HCT116 (cell line): ENCODE measurements at regions not wholly inside any gene's neighbourhood (a gene's known extent, or its start where the extent isn't known, plus 50 kb on each side); places are given as distances from the start of the nearest gene placed in this dataset.

Experiments used
- ATAC-seq: fragments of 200-7000 bp; cut with Tn5 transposase; 2 replicates; pipeline ENCODE4 v1.9.1; 2020; ENCODE audit warnings: mild to moderate bottlenecking, moderate library complexity
- BruUV-seq: library from RNA; stranded (reverse); fragments of 400-500 nt; replicated peaks from 2 replicates; lab custom pipeline; 2021; lab: Mats Ljungman, UMichigan
- CTCF ChIA-PET: fragments of 300-600 bp; sonication (Branson Sonifier 250); formaldehyde crosslinking; loops from one replicate; lab custom pipeline; 2021; ENCODE audit warnings: antibody characterized with exemption; lab: Charles Lee
- POLR2A ChIA-PET: fragments of 300-600, 350-600 bp; sonication (Branson Sonifier 250); formaldehyde crosslinking; loops from one replicate; lab custom pipeline; 2021; ENCODE audit warnings: antibody characterized with exemption; lab: Charles Lee
- RAD21 ChIA-PET, 2 experiments: fragments of 300-600 bp; sonication (Branson Sonifier 250); formaldehyde crosslinking; loops; one replicate each; lab custom pipeline; 2023; ENCODE audit warnings: low total read pairs in 2 of 2; ENCODE audit not compliant: uncharacterized antibody in 2 of 2, unreplicated experiment in 2 of 2, low non-redundant PET in 1 of 2; lab: Charles Lee
- DNase-seq: peaks from one replicate; pipeline ENCODE4 v3.0.0-alpha.2; 2010; ENCODE audit warnings: low read depth, low spot score
- H2AFZ ChIP-seq: fragments of 200-600 bp; shearing (Covaris generic), sonication (generic); 2 replicates; pipeline ENCODE4 v1.6.1; 2017; ENCODE audit warnings: low read depth, mixed run types, mixed read lengths, antibody characterized with exemption, low read length; ENCODE audit not compliant: poor library complexity, severe bottlenecking
- H3K27ac ChIP-seq: 2 replicates; pipeline ENCODE4 v1.5.1; 2012; ENCODE audit warnings: low read depth, low read length
- H3K27me3 ChIP-seq: fragments of 200-600 bp; sonication (generic); 2 replicates; pipeline ENCODE4 v1.6.1; 2016; ENCODE audit warnings: mixed run types, low read length, mixed read lengths; ENCODE audit not compliant: insufficient read depth
- H3K36me3 ChIP-seq, 2 experiments: fragments of 200-500 bp in 1 of 2; fragments of 200-600 bp in 1 of 2; sonication (Bioruptor generic) in 1 of 2; sonication (generic) in 1 of 2; 2 replicates each; pipeline versions ENCODE4 v1.5.1 to v1.6.1; 2014 to 2016; ENCODE audit warnings: low read length in 2 of 2, inconsistent platforms in 1 of 2, mixed read lengths in 1 of 2, mixed run types in 1 of 2; ENCODE audit not compliant: insufficient read depth in 2 of 2, control insufficient read depth in 1 of 2
- H3K4me1 ChIP-seq, 2 experiments: fragments of 200-600 bp in 1 of 2; sonication (generic) in 1 of 2; 2 replicates each; pipeline versions ENCODE4 v1.5.1 to v1.6.1; 2012 to 2017; ENCODE audit warnings: low read length in 2 of 2, inconsistent platforms in 1 of 2, mild to moderate bottlenecking in 1 of 2, mixed read lengths in 1 of 2, mixed run types in 1 of 2, moderate library complexity in 1 of 2; ENCODE audit not compliant: insufficient read depth in 2 of 2, control insufficient read depth in 1 of 2
- H3K4me2 ChIP-seq: fragments of 200-600 bp; sonication (generic); 2 replicates; pipeline ENCODE4 v1.6.1; 2017; ENCODE audit warnings: mixed run types, low read length, mixed read lengths
- H3K4me3 ChIP-seq, 2 experiments: fragments of 200-600 bp in 1 of 2; sonication (generic) in 1 of 2; replicated peaks in 1 of 2; 2 replicates each; pipeline ENCODE4 v1.5.1; 2011 to 2016; ENCODE audit warnings: low read length in 2 of 2, control low read depth in 1 of 2, low read depth in 1 of 2, mild to moderate bottlenecking in 1 of 2, mixed read lengths in 1 of 2, mixed run types in 1 of 2
- H3K79me2 ChIP-seq: fragments of 200-600 bp; sonication (generic); 2 replicates; pipeline ENCODE4 v1.6.1; 2017; ENCODE audit warnings: mild to moderate bottlenecking, mixed run types, low read length, moderate library complexity, mixed read lengths; ENCODE audit not compliant: insufficient read depth
- H3K9ac ChIP-seq: fragments of 200-600 bp; sonication (generic); 2 replicates; pipeline ENCODE4 v1.6.1; 2016; ENCODE audit warnings: low read length, mixed read lengths
- H3K9me2 ChIP-seq: fragments of 200-600 bp; sonication (generic), shearing (Covaris generic); 2 replicates; pipeline ENCODE4 v1.6.1; 2017; ENCODE audit warnings: mixed run types, mild to moderate bottlenecking, moderate library complexity; ENCODE audit not compliant: insufficient read depth
- H3K9me3 ChIP-seq, 2 experiments: fragments of 200-500 bp in 1 of 2; fragments of 200-600 bp in 1 of 2; sonication (Bioruptor generic) in 1 of 2; sonication (generic) in 1 of 2; 2 replicates each; pipeline ENCODE4 v1.6.1; 2014 to 2017; ENCODE audit warnings: low read length in 2 of 2, mixed read lengths in 2 of 2, inconsistent platforms in 1 of 2, low read depth in 1 of 2, mild to moderate bottlenecking in 1 of 2, mixed run types in 1 of 2, moderate library complexity in 1 of 2; ENCODE audit not compliant: control insufficient read depth in 1 of 2, insufficient read depth in 1 of 2
- H4K20me1 ChIP-seq: fragments of 200-600 bp; sonication (generic), shearing (Covaris generic); 2 replicates; pipeline ENCODE4 v1.6.1; 2017; ENCODE audit warnings: mixed run types, mild to moderate bottlenecking, moderate library complexity; ENCODE audit not compliant: insufficient read depth
- CBX3 ChIP-seq: IDR thresholded peaks from 2 replicates; pipeline ENCODE4 v1.6.1; 2012; ENCODE audit warnings: low read depth
- EZH2 ChIP-seq: fragments of 200-600 bp; sonication (generic); IDR thresholded peaks from 2 replicates; pipeline ENCODE4 v1.6.1; 2017; ENCODE audit warnings: antibody characterized with exemption, mixed run types
- EZH2phosphoT487 ChIP-seq: fragments of 200-600 bp; IDR thresholded peaks from 2 replicates; pipeline ENCODE4 v1.6.1; 2018; ENCODE audit warnings: antibody characterized with exemption, borderline replicate concordance
- FOSL1 ChIP-seq: IDR thresholded peaks from 2 replicates; pipeline ENCODE4 v1.6.1; 2012; ENCODE audit warnings: low read depth
- TCF7L2 ChIP-seq: IDR thresholded peaks from 2 replicates; pipeline ENCODE4 v1.7.0; 2011; ENCODE audit warnings: borderline replicate concordance, inconsistent platforms; ENCODE audit not compliant: insufficient read depth, insufficient read length; ENCODE audit errors: extremely low read depth
- ZNF274 ChIP-seq: fragments of 200-500 bp; sonication (Bioruptor generic); IDR thresholded peaks from 2 replicates; pipeline ENCODE4 v1.6.1; 2014; ENCODE audit warnings: mild to moderate bottlenecking, low read depth, low read length, inconsistent platforms
- intact Hi-C: fragments of 100-400 bp; cut with micrococcal nuclease; formaldehyde crosslinking; loops from 2 replicates; pipeline ENCODE4 v1.10.0; 2022
- TF ChIP-seq, protein P1 (sequence below), 3 experiments: fragments of 200-600 bp in 1 of 3; sonication (generic) in 1 of 3; IDR thresholded peaks in 2 of 3; conservative IDR thresholded peaks in 1 of 3; 2 replicates each; pipeline ENCODE4 v1.5.1; 2012 to 2017; ENCODE audit warnings: low read depth in 2 of 3, low read length in 2 of 3, antibody characterized with exemption in 1 of 3, borderline replicate concordance in 1 of 3, control low read depth in 1 of 3, mild to moderate bottlenecking in 1 of 3, mixed read lengths in 1 of 3, mixed run types in 1 of 3, moderate library complexity in 1 of 3; ENCODE audit not compliant: insufficient read depth in 1 of 3
- TF ChIP-seq, protein P2 (sequence below): IDR thresholded peaks from 2 replicates; pipeline ENCODE4 v1.6.1; 2012

DNA sequence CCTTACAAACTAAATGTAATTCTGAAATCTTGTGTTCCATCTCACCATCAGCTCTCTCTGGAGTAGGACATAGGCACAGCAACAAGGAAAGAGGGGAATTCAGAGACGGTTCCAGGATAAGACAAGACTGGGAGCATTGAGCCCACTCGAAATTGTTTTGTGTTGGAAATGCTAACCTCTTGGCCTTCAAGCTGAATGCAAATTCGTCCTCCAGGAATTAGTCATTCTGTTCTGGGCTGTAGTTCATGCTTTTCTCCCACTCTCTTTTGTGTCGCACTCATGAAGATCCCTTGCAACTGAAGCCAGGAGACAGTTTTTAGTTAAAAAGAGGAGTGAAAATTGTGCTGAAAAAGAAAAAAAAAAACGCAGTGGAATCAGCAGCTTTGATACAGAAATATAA lies 121.7 kb upstream of the SEMA6A start:
- no peaks in the 10 kb centered on the region for H3K9me3 ChIP-seq
- intact Hi-C loops = no loop called here
- TF ChIP-seq, protein P1, sequence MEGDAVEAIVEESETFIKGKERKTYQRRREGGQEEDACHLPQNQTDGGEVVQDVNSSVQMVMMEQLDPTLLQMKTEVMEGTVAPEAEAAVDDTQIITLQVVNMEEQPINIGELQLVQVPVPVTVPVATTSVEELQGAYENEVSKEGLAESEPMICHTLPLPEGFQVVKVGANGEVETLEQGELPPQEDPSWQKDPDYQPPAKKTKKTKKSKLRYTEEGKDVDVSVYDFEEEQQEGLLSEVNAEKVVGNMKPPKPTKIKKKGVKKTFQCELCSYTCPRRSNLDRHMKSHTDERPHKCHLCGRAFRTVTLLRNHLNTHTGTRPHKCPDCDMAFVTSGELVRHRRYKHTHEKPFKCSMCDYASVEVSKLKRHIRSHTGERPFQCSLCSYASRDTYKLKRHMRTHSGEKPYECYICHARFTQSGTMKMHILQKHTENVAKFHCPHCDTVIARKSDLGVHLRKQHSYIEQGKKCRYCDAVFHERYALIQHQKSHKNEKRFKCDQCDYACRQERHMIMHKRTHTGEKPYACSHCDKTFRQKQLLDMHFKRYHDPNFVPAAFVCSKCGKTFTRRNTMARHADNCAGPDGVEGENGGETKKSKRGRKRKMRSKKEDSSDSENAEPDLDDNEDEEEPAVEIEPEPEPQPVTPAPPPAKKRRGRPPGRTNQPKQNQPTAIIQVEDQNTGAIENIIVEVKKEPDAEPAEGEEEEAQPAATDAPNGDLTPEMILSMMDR (IDR thresholded peaks at IDR 0.05 in 2 of 3, conservative IDR thresholded peaks at IDR 0.05 in 1 of 3; ENCODE audit: borderline replicate concordance in 1 of 3, insufficient read depth in 1 of 3, low read depth in 2 of 3, low read length in 2 of 3) = no peak
- TF ChIP-seq CBX3 (no peak), ZNF274 (no peak), EZH2 (no peak), EZH2phosphoT487 (no peak)
- TF ChIP-seq, protein P2, sequence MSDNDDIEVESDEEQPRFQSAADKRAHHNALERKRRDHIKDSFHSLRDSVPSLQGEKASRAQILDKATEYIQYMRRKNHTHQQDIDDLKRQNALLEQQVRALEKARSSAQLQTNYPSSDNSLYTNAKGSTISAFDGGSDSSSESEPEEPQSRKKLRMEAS = no peak
- ChIA-PET RAD21 (no interaction called here), POLR2A (no interaction called here), CTCF (no interaction called here)
- H3K9ac ChIP-seq = no peak overlapping the region
- H3K36me3 ChIP-seq = no peaks in the 10 kb centered on the region
- H3K4me1 ChIP-seq = no peaks in the 10 kb centered on the region
- no peaks in the 10 kb centered on the region for H3K27me3 ChIP-seq
- DNase-seq = no peak
- H3K4me3 ChIP-seq = no peak overlapping the region
- ATAC-seq = no peak
- no TSS peak for BruUV-seq
- no peaks in the 10 kb centered on the region for H3K9me2 ChIP-seq
- H3K79me2 ChIP-seq = no peaks in the 10 kb centered on the region
- H2AFZ ChIP-seq = no peak overlapping the region
- H3K4me2 ChIP-seq = no peak overlapping the region
- no peak overlapping the region for H3K27ac ChIP-seq
- H4K20me1 ChIP-seq = no peaks in the 10 kb centered on the region

DNA sequence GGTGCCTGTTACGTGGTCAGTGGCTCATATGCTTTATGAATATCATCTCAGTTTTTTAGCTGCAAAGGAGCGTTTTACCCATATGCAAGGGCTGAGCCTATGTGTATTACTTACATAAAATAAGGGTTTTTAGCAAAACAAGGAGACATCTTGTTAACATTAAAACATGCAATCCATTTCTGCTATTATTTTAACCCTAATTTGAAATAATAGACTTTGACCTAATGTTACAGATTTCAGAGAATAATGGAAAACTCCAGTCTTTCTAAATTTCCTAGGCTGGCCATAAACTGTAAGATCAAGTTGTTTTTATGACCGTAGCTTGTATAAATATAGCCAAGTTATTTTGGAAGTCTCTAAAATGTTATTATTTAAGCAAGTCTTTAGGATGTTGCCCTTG lies 121.1 kb upstream of the SEMA6A start:
- ChIA-PET CTCF (no interaction called here), RAD21 (no interaction called here), POLR2A (no interaction called here)
- no peaks in the 10 kb centered on the region for H3K79me2 ChIP-seq
- no peak for ATAC-seq
- H2AFZ ChIP-seq = no peak overlapping the region
- H3K36me3 ChIP-seq = no peaks in the 10 kb centered on the region
- no TSS peak for BruUV-seq
- H3K27ac ChIP-seq = no peak overlapping the region
- H3K9me2 ChIP-seq = no peaks in the 10 kb centered on the region
- H3K27me3 ChIP-seq = no peaks in the 10 kb centered on the region
- H4K20me1 ChIP-seq = no peaks in the 10 kb centered on the region
- no peak for DNase-seq
- H3K9me3 ChIP-seq = no peaks in the 10 kb centered on the region
- H3K4me1 ChIP-seq = no peaks in the 10 kb centered on the region
- TF ChIP-seq EZH2 = no peak
- no peak for TF ChIP-seq FOSL1
- no peak for TF ChIP-seq TCF7L2
- H3K4me3 ChIP-seq = no peak overlapping the region
- intact Hi-C loops = no loop called here
- no peak overlapping the region for H3K4me2 ChIP-seq
- no peak overlapping the region for H3K9ac ChIP-seq
